ENCODE measurements at regions not wholly inside any gene's neighbourhood (a gene's known extent, or its start where the extent isn't known, plus 50 kb on each side); places are given as distances from the start of the nearest gene placed in this dataset.

DNA sequence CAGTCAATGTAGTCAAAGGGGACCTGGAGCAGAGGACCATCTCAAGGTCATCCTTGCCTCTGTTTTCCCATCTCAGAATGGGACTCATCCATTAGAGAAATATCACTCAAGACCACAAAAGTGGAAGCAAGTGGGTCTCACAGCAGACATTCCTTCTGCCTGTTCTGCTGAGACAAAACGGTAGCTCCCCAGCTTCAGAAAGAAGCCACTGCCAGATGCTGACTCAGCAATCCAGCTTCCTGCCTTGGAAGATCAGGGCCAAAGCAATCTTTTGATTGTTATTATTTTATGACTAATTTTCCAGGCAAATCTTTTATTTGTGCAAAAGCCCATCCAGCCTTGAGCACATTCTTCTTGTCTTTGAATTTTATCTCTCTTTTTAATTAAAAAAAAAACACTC is 86.8 kb downstream of the CCT6B start:
- no peak for TF ChIP-seq CTCF (IDR thresholded peaks at IDR 0.05)
- no peak for TF ChIP-seq POLR2A (IDR thresholded peaks at IDR 0.05)
